ENCODE measurements at regions not wholly inside any gene's neighbourhood (a gene's known extent, or its start where the extent isn't known, plus 50 kb on each side); places are given as distances from the start of the nearest gene placed in this dataset.

GRCh38 chr22:27298332-27298731 lies 503.2 kb downstream of the MN1 start:
- in situ Hi-C loops (cut with MboI; ENCODE audit: low sequenced_read_pairs), result no loop called here

- in situ Hi-C loops (cut with MboI; ENCODE audit: low sequenced_read_pairs), result no loop called here
These were observed 502.8 kb downstream of the MN1 start for GRCh38 chr22:27298742-27299141.

- in situ Hi-C loops (cut with MboI; ENCODE audit: low sequenced_read_pairs), result no loop called here
These were observed 502.1 kb downstream of the MN1 start for GRCh38 chr22:27299181-27300085.

GRCh38 chr22:27300536-27301285 lies 500.8 kb downstream of the MN1 start:
- in situ Hi-C loops (cut with MboI; ENCODE audit: low sequenced_read_pairs), result no loop called here

GRCh38 chr22:27302501-27302900 lies 499.1 kb downstream of the MN1 start:
- in situ Hi-C loops (cut with MboI; ENCODE audit: low sequenced_read_pairs), result no loop called here

GRCh38 chr22:27303718-27304117 lies 497.8 kb downstream of the MN1 start:
- in situ Hi-C loops (cut with MboI; ENCODE audit: low sequenced_read_pairs), result no loop called here

- in situ Hi-C loops (cut with MboI; ENCODE audit: low sequenced_read_pairs), result no loop called here
These were observed 494.8 kb downstream of the MN1 start for GRCh38 chr22:27306771-27307170.

GRCh38 chr22:27307545-27308247 lies 493.9 kb downstream of the MN1 start:
- in situ Hi-C loops (cut with MboI; ENCODE audit: low sequenced_read_pairs), result no loop called here

- in situ Hi-C loops (cut with MboI; ENCODE audit: low sequenced_read_pairs), result no loop called here
These were observed 493.0 kb downstream of the MN1 start for GRCh38 chr22:27308513-27308912.

GRCh38 chr22:27309697-27310096 lies 491.9 kb downstream of the MN1 start:
- in situ Hi-C loops (cut with MboI; ENCODE audit: low sequenced_read_pairs), result no loop called here

GRCh38 chr22:27310966-27311697 lies 490.4 kb downstream of the MN1 start:
- in situ Hi-C loops (cut with MboI; ENCODE audit: low sequenced_read_pairs), result no loop called here

GRCh38 chr22:27311698-27312550 lies 489.6 kb downstream of the MN1 start:
- in situ Hi-C loops (cut with MboI; ENCODE audit: low sequenced_read_pairs), result no loop called here

- in situ Hi-C loops (cut with MboI; ENCODE audit: low sequenced_read_pairs), result no loop called here
These were observed 489.0 kb downstream of the MN1 start for GRCh38 chr22:27312565-27312964.

GRCh38 chr22:27312966-27313855 lies 488.3 kb downstream of the MN1 start:
- in situ Hi-C loops (cut with MboI; ENCODE audit: low sequenced_read_pairs), result no loop called here

GRCh38 chr22:27314276-27314807 lies 487.2 kb downstream of the MN1 start:
- in situ Hi-C loops (cut with MboI; ENCODE audit: low sequenced_read_pairs), result no loop called here

GRCh38 chr22:27315833-27316232 lies 485.7 kb downstream of the MN1 start:
- in situ Hi-C loops (cut with MboI; ENCODE audit: low sequenced_read_pairs), result no loop called here

GRCh38 chr22:27317096-27317495 lies 484.5 kb downstream of the MN1 start:
- in situ Hi-C loops (cut with MboI; ENCODE audit: low sequenced_read_pairs), result no loop called here

GRCh38 chr22:27317971-27318428 lies 483.6 kb downstream of the MN1 start:
- in situ Hi-C loops (cut with MboI; ENCODE audit: low sequenced_read_pairs), result no loop called here

Data from HL-60/S4 (cell line).